ENCODE measurements at regions not wholly inside any gene's neighbourhood (a gene's known extent, or its start where the extent isn't known, plus 50 kb on each side); places are given as distances from the start of the nearest gene placed in this dataset.

- ATAC-seq (ENCODE audit: insufficient number of reproducible peaks, low FRiP score, low read depth) (no peak), DNase-seq (ENCODE audit: low spot score) (no peak)
- Histone ChIP-seq H3K4me3 (no peak overlapping the region), H3K27ac (no peak overlapping the region), H3K9me3 (no peaks in the 10 kb centered on the region), H3K36me3 (no peaks in the 10 kb centered on the region), H3K4me1 (ENCODE audit: control insufficient read depth in 1 of 2, low read depth in 2 of 2) (no peaks in the 10 kb centered on the region), H3K27me3 (replicated peaks; ENCODE audit: insufficient read depth) (no peaks in the 10 kb centered on the region)
- no peak for TF ChIP-seq CTCF (IDR thresholded peaks at IDR 0.05)
Measured at GRCh38 chr2:3128786-3129185, 248.8 kb downstream of the EIPR1 start.

- Histone ChIP-seq H3K27me3 (replicated peaks; ENCODE audit: insufficient read depth) (no peaks in the 10 kb centered on the region), H3K27ac (no peak overlapping the region), H3K4me1 (ENCODE audit: control insufficient read depth in 1 of 2, low read depth in 2 of 2) (no peaks in the 10 kb centered on the region), H3K36me3 (no peaks in the 10 kb centered on the region), H3K9me3 (no peaks in the 10 kb centered on the region), H3K4me3 (no peak overlapping the region)
- DNase-seq (ENCODE audit: low spot score) (no peak), ATAC-seq (ENCODE audit: insufficient number of reproducible peaks, low FRiP score, low read depth) (no peak)
- no peak for TF ChIP-seq CTCF (IDR thresholded peaks at IDR 0.05)
Measured at GRCh38 chr2:3127710-3128109, 249.9 kb downstream of the EIPR1 start.

GRCh38 chr2:3126911-3127621 lies 250.6 kb downstream of the EIPR1 start:
- H3K4me1 ChIP-seq (ENCODE audit: control insufficient read depth in 1 of 2, low read depth in 2 of 2) = no peaks in the 10 kb centered on the region
- H3K36me3 ChIP-seq = no peaks in the 10 kb centered on the region
- TF ChIP-seq CTCF (IDR thresholded peaks at IDR 0.05) = no peak
- no peak overlapping the region for H3K27ac ChIP-seq
- no peak for ATAC-seq (ENCODE audit: insufficient number of reproducible peaks, low FRiP score, low read depth)
- no peak for DNase-seq (ENCODE audit: low spot score)
- no peaks in the 10 kb centered on the region for H3K27me3 ChIP-seq (replicated peaks; ENCODE audit: insufficient read depth)
- H3K4me3 ChIP-seq = no peak overlapping the region
- no peaks in the 10 kb centered on the region for H3K9me3 ChIP-seq

GRCh38 chr2:3126171-3126910 lies 251.3 kb downstream of the EIPR1 start:
- no peak for TF ChIP-seq CTCF (IDR thresholded peaks at IDR 0.05)
- H3K27ac ChIP-seq = no peak overlapping the region
- ATAC-seq (ENCODE audit: insufficient number of reproducible peaks, low FRiP score, low read depth) = no peak

GRCh38 chr2:3125761-3126130 lies 251.9 kb downstream of the EIPR1 start:
- DNase-seq (ENCODE audit: low spot score) = no peak
- no peak for TF ChIP-seq CTCF (IDR thresholded peaks at IDR 0.05)
- no peak overlapping the region for H3K4me3 ChIP-seq
- no peaks in the 10 kb centered on the region for H3K9me3 ChIP-seq
- no peaks in the 10 kb centered on the region for H3K4me1 ChIP-seq (ENCODE audit: control insufficient read depth in 1 of 2, low read depth in 2 of 2)
- no peak overlapping the region for H3K27ac ChIP-seq
- no peaks in the 10 kb centered on the region for H3K27me3 ChIP-seq (replicated peaks; ENCODE audit: insufficient read depth)
- no peaks in the 10 kb centered on the region for H3K36me3 ChIP-seq
- no peak for ATAC-seq (ENCODE audit: insufficient number of reproducible peaks, low FRiP score, low read depth)

More at GRCh38 chr2:3126171-3126910, 251.3 kb downstream of the EIPR1 start:
- no peak overlapping the region for H3K4me3 ChIP-seq
- no peaks in the 10 kb centered on the region for H3K27me3 ChIP-seq (replicated peaks; ENCODE audit: insufficient read depth)
- no peaks in the 10 kb centered on the region for H3K9me3 ChIP-seq
- DNase-seq (ENCODE audit: low spot score) = no peak
- no peaks in the 10 kb centered on the region for H3K4me1 ChIP-seq (ENCODE audit: control insufficient read depth in 1 of 2, low read depth in 2 of 2)
- no peaks in the 10 kb centered on the region for H3K36me3 ChIP-seq
